Activated CD8-positive, alpha-beta T cell treated with anti-CD3 and anti-CD28 coated beads for 36 hours (primary cell): ENCODE measurements at regions not wholly inside any gene's neighbourhood (a gene's known extent, or its start where the extent isn't known, plus 50 kb on each side); places are given as distances from the start of the nearest gene placed in this dataset.

Source experiments
- ATAC-seq: fragments of 200-7000 bp; cut with Tn5 transposase; one replicate; pipeline ENCODE4 v1.10.0; 2021; ENCODE audit warnings: mild to moderate bottlenecking, moderate library complexity
- CTCF ChIA-PET: fragments of 350-600 bp; sonication (Branson Sonifier 250); formaldehyde crosslinking; loops from one replicate; lab custom pipeline; 2021; ENCODE audit warnings: antibody characterized with exemption; lab: Charles Lee
- POLR2A ChIA-PET: fragments of 350-600 bp; sonication (Branson Sonifier 250); formaldehyde crosslinking; loops from one replicate; lab custom pipeline; 2021; ENCODE audit warnings: antibody characterized with exemption; lab: Charles Lee
- DNase-seq: peaks from one replicate; pipeline ENCODE4 v3.0.0-alpha.2; 2020
- H3K27ac Mint-ChIP-seq: one replicate; pipeline ENCODE4 v1.8.0; 2021; ENCODE audit warnings: mild to moderate bottlenecking, mixed read lengths
- H3K27me3 Mint-ChIP-seq: one replicate; pipeline ENCODE4 v1.8.0; 2021; ENCODE audit warnings: mixed read lengths
- H3K36me3 Mint-ChIP-seq: one replicate; pipeline ENCODE4 v1.8.0; 2021; ENCODE audit warnings: low read depth, mixed read lengths
- H3K4me1 Mint-ChIP-seq: one replicate; pipeline ENCODE4 v1.8.0; 2021; ENCODE audit warnings: low read depth, mixed read lengths
- H3K4me3 Mint-ChIP-seq: one replicate; pipeline ENCODE4 v1.8.0; 2021; ENCODE audit warnings: mild to moderate bottlenecking, moderate library complexity, mixed read lengths
- H3K9me3 Mint-ChIP-seq: one replicate; pipeline ENCODE4 v1.8.0; 2021; ENCODE audit warnings: mixed read lengths
- intact Hi-C: fragments of 100-400 bp; cut with micrococcal nuclease; formaldehyde crosslinking; loops from one replicate; pipeline ENCODE4 v1.10.0; 2022
- TF ChIP-seq, protein P1 (sequence below): fragments of 200-600 bp; IDR thresholded peaks from one replicate; pipeline ENCODE4 v1.8.0; 2022; ENCODE audit warnings: antibody characterized with exemption, mild to moderate bottlenecking

- ATAC-seq (no peak), DNase-seq (no peak)
- no peak overlapping the region for H3K4me3 Mint-ChIP-seq
- H3K27me3 Mint-ChIP-seq = no peaks in the 10 kb centered on the region
- TF ChIP-seq, protein P1, sequence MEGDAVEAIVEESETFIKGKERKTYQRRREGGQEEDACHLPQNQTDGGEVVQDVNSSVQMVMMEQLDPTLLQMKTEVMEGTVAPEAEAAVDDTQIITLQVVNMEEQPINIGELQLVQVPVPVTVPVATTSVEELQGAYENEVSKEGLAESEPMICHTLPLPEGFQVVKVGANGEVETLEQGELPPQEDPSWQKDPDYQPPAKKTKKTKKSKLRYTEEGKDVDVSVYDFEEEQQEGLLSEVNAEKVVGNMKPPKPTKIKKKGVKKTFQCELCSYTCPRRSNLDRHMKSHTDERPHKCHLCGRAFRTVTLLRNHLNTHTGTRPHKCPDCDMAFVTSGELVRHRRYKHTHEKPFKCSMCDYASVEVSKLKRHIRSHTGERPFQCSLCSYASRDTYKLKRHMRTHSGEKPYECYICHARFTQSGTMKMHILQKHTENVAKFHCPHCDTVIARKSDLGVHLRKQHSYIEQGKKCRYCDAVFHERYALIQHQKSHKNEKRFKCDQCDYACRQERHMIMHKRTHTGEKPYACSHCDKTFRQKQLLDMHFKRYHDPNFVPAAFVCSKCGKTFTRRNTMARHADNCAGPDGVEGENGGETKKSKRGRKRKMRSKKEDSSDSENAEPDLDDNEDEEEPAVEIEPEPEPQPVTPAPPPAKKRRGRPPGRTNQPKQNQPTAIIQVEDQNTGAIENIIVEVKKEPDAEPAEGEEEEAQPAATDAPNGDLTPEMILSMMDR = no peak
- ChIA-PET CTCF (no interaction called here), POLR2A (interaction anchor here (1.2 to 1.3 kb wide), 2 partner anchors 9 to 52 kb away, joined by 3 read pairs; no protein-coding TSS in a partner anchor)
- intact Hi-C loops = no loop called here
- no peaks in the 10 kb centered on the region for H3K36me3 Mint-ChIP-seq
- no peak overlapping the region for H3K27ac Mint-ChIP-seq
- peaks cover 4% of the 10 kb centered on the region for H3K9me3 Mint-ChIP-seq
- no peaks in the 10 kb centered on the region for H3K4me1 Mint-ChIP-seq
Observed at GRCh38 chr3:118213892-118214291, 820.8 kb downstream of the IGSF11 start.

DNA sequence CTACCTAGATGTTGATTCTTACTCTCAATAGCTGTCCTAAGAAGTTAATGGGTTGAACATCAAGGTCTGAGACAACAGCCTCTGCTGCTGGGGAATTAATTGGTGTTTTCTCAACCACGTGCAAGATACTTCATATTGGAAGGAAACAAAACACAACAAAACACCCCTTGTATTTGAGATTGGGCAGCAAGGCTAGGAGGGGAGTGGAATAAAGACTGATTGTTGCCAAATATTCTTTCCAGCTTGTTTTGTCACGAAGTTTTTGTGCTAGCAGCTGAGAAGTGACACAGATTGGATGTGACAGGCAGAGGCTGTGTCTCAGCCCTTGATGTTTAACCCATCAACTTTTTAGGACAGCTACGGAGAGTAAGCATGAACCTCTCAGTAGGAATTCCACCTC lies 808.4 kb downstream of the IGSF11 start:
- CTCF ChIA-PET = no interaction called here
- no peaks in the 10 kb centered on the region for H3K4me1 Mint-ChIP-seq
- TF ChIP-seq, protein P1 = no peak
- H3K27me3 Mint-ChIP-seq = no peaks in the 10 kb centered on the region
- no peak for ATAC-seq
- POLR2A ChIA-PET = no interaction called here
- H3K9me3 Mint-ChIP-seq = peaks cover 9% of the 10 kb centered on the region
- H3K36me3 Mint-ChIP-seq = no peaks in the 10 kb centered on the region
- H3K27ac Mint-ChIP-seq = no peak overlapping the region
- intact Hi-C loops = no loop called here
- no peak overlapping the region for H3K4me3 Mint-ChIP-seq
- DNase-seq = no peak

DNA sequence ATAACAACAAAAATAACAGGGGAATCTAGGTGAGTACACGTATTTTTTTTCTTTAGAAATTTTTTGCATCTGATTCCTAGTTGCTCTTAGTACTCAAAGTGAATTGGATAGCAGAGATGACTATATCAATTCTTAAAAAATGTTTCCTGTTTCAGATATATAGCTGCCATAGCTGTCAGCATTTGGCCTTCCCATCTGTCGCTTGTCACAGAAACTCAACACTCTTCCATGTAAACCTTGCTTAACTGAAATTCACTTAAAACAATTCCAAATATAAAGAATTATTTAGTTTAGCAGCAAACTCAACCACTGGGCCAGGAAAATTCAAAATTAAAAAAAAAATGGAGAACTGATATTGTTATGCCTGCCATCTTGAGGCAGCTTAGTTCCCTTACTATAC lies 807.5 kb downstream of the IGSF11 start:
- TF ChIP-seq, protein P1 = no peak
- Mint-ChIP-seq H3K4me1 (no peaks in the 10 kb centered on the region), H3K27ac (no peak overlapping the region), H3K27me3 (no peaks in the 10 kb centered on the region), H3K36me3 (no peaks in the 10 kb centered on the region), H3K9me3 (peaks cover 4% of the 10 kb centered on the region), H3K4me3 (no peak overlapping the region)
- intact Hi-C loops = no loop called here
- ChIA-PET CTCF (no interaction called here), POLR2A (no interaction called here)
- ATAC-seq = no peak
- DNase-seq = no peak

- intact Hi-C loops = no loop called here
- TF ChIP-seq, protein P1 = no peak
- H3K36me3 Mint-ChIP-seq = no peaks in the 10 kb centered on the region
- CTCF ChIA-PET = no interaction called here
- H3K9me3 Mint-ChIP-seq = peaks cover 2% of the 10 kb centered on the region
- no peak overlapping the region for H3K27ac Mint-ChIP-seq
- no peaks in the 10 kb centered on the region for H3K27me3 Mint-ChIP-seq
- POLR2A ChIA-PET = no interaction called here
- DNase-seq (no peak), ATAC-seq (no peak)
- no peaks in the 10 kb centered on the region for H3K4me1 Mint-ChIP-seq
- no peak overlapping the region for H3K4me3 Mint-ChIP-seq
Observed at GRCh38 chr3:118228151-118228550, 806.5 kb downstream of the IGSF11 start.

GRCh38 chr3:118229196-118229595 lies 805.5 kb downstream of the IGSF11 start:
- CTCF ChIA-PET = no interaction called here
- TF ChIP-seq, protein P1 = no peak
- POLR2A ChIA-PET = no interaction called here
- Mint-ChIP-seq H3K4me1 (no peaks in the 10 kb centered on the region), H3K36me3 (no peaks in the 10 kb centered on the region), H3K9me3 (peaks cover 2% of the 10 kb centered on the region), H3K27ac (no peak overlapping the region), H3K4me3 (no peak overlapping the region), H3K27me3 (no peaks in the 10 kb centered on the region)
- ATAC-seq = no peak
- no peak for DNase-seq
- intact Hi-C loops = no loop called here
